HEK293T (cell line): ENCODE measurements at regions not wholly inside any gene's neighbourhood (a gene's known extent, or its start where the extent isn't known, plus 50 kb on each side); places are given as distances from the start of the nearest gene placed in this dataset.

Experiments
- CTCF ChIA-PET: fragments of 350-600 bp; formaldehyde crosslinking; extraction: SDS; loops from one replicate; lab custom pipeline; 2021; ENCODE audit warnings: antibody characterized with exemption, inconsistent platforms; lab: Yijun Ruan, JAX
- POLR2A ChIA-PET: fragments of 350-600 bp; formaldehyde crosslinking; extraction: SDS; loops from one replicate; lab custom pipeline; 2020; ENCODE audit warnings: antibody characterized with exemption, inconsistent platforms; lab: Yijun Ruan, JAX
- DNase-seq: peaks from one replicate; pipeline ENCODE4 v3.0.0; 2012; ENCODE audit warnings: mixed read lengths; ENCODE audit errors: extremely low spot score
- ARNT ChIP-seq: fragments of 450-650 bp; IDR thresholded peaks from 2 replicates; pipeline ENCODE4 v1.6.1; 2017; ENCODE audit warnings: mild to moderate bottlenecking
- BHLHE40 ChIP-seq: fragments of 450-650 bp; IDR thresholded peaks from 2 replicates; pipeline ENCODE4 v1.6.1; 2016; ENCODE audit warnings: mild to moderate bottlenecking, moderate library complexity, borderline replicate concordance
- CTBP1 ChIP-seq: fragments of 450-650 bp; IDR thresholded peaks from 2 replicates; pipeline ENCODE4 v1.6.1; 2016; ENCODE audit warnings: borderline replicate concordance
- ELF4 ChIP-seq: fragments of 450-650 bp; IDR thresholded peaks from 2 replicates; pipeline ENCODE4 v1.6.1; 2017; ENCODE audit warnings: antibody characterized with exemption
- FOXA1 ChIP-seq: fragments of 450-650 bp; IDR thresholded peaks from 2 replicates; pipeline ENCODE4 v1.6.1; 2016; ENCODE audit warnings: mild to moderate bottlenecking
- FOXK2 ChIP-seq: fragments of 450-650 bp; IDR thresholded peaks from 2 replicates; pipeline ENCODE4 v1.6.1; 2016; ENCODE audit warnings: mild to moderate bottlenecking
- FOXM1 ChIP-seq: fragments of 450-650 bp; IDR thresholded peaks from 2 replicates; pipeline ENCODE4 v1.6.1; 2017; ENCODE audit warnings: mild to moderate bottlenecking, borderline replicate concordance
- HDGF ChIP-seq: fragments of 450-650 bp; IDR thresholded peaks from 2 replicates; pipeline ENCODE4 v1.6.1; 2017; ENCODE audit warnings: antibody characterized with exemption, borderline replicate concordance
- L3MBTL2 ChIP-seq: fragments of 450-650 bp; conservative IDR thresholded peaks from 2 replicates; pipeline ENCODE4 v1.6.1; 2016; ENCODE audit warnings: mild to moderate bottlenecking
- LEF1 ChIP-seq: fragments of 450-650 bp; IDR thresholded peaks from 2 replicates; pipeline ENCODE4 v1.6.1; 2017; ENCODE audit warnings: mild to moderate bottlenecking, borderline replicate concordance
- NFRKB ChIP-seq: fragments of 450-650 bp; IDR thresholded peaks from 2 replicates; pipeline ENCODE4 v1.6.1; 2016; ENCODE audit warnings: mild to moderate bottlenecking, moderate library complexity
- SP1 ChIP-seq: fragments of 450-650 bp; IDR thresholded peaks from 2 replicates; pipeline ENCODE4 v1.6.1; 2017
- SUZ12 ChIP-seq: fragments of 450-650 bp; IDR thresholded peaks from 2 replicates; pipeline ENCODE4 v1.6.1; 2016; ENCODE audit warnings: mild to moderate bottlenecking
- TARDBP ChIP-seq: fragments of 450-650 bp; IDR thresholded peaks from 2 replicates; pipeline ENCODE4 v1.6.1; 2016
- ZNF384 ChIP-seq: fragments of 450-650 bp; IDR thresholded peaks from 2 replicates; pipeline ENCODE4 v1.6.1; 2016
- TF ChIP-seq, protein P1 (sequence below): fragments of 450-650 bp; IDR thresholded peaks from 2 replicates; pipeline ENCODE4 v1.6.1; 2016

DNA sequence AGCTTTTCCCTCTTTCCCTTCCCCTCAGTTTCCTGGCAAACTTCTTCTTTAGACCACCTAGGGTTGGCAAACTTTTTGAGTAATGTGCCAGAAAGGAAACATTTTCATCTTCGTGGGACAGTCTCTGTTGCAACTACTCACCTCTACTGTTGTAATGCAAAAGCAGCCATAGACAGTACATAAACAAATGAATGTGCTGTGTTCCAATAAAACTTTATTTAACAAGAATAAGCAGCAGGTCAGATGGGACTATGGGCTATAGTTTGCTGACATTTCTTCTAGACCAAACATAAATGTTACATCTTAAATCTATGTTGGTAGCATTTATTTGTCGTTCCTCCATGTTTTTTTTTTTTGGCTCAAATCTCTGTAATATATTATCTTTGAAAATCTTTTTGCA is 552.4 kb downstream of the EDEM1 start:
- ChIA-PET CTCF (no interaction called here), POLR2A (no interaction called here)
- TF ChIP-seq FOXK2 (no peak), SP1 (no peak), HDGF (no peak), LEF1 (no peak), CTBP1 (no peak), BHLHE40 (no peak), L3MBTL2 (no peak), FOXA1 (no peak), TARDBP (no peak), ELF4 (no peak), SUZ12 (no peak), FOXM1 (no peak), ARNT (no peak), ZNF384 (no peak)
- TF ChIP-seq, protein P1, sequence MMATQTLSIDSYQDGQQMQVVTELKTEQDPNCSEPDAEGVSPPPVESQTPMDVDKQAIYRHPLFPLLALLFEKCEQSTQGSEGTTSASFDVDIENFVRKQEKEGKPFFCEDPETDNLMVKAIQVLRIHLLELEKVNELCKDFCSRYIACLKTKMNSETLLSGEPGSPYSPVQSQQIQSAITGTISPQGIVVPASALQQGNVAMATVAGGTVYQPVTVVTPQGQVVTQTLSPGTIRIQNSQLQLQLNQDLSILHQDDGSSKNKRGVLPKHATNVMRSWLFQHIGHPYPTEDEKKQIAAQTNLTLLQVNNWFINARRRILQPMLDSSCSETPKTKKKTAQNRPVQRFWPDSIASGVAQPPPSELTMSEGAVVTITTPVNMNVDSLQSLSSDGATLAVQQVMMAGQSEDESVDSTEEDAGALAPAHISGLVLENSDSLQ = no peak

DNA sequence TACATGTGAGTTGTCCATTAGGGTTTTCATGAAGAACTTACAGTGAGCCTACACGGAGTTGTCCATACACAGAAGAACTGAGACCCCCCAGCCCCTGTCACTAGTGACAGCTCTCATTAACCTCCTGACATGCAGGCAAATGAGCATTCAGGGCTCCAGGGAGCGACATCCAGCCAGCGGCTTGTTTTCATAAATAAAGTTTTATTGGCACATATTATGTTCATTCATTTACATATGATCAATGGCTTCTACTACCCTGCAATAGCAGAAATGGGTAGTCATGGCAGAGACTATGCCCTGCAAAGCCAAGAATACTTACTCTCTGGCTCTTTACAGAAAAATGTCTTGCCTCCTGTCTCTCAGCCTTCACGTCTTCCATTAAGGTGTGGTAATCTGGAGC is 553.5 kb downstream of the EDEM1 start:
- TF ChIP-seq ZNF384 (no peak), BHLHE40 (no peak), HDGF (no peak), SP1 (no peak)
- POLR2A ChIA-PET = no interaction called here
- CTCF ChIA-PET = no interaction called here
- DNase-seq = no peak

More for the DNA sequence above, 552.4 kb downstream of the EDEM1 start:
- no peak for DNase-seq

- CTCF ChIA-PET = no interaction called here
These were observed 562.6 kb downstream of the EDEM1 start for GRCh38 chr3:5750091-5750490.

DNA sequence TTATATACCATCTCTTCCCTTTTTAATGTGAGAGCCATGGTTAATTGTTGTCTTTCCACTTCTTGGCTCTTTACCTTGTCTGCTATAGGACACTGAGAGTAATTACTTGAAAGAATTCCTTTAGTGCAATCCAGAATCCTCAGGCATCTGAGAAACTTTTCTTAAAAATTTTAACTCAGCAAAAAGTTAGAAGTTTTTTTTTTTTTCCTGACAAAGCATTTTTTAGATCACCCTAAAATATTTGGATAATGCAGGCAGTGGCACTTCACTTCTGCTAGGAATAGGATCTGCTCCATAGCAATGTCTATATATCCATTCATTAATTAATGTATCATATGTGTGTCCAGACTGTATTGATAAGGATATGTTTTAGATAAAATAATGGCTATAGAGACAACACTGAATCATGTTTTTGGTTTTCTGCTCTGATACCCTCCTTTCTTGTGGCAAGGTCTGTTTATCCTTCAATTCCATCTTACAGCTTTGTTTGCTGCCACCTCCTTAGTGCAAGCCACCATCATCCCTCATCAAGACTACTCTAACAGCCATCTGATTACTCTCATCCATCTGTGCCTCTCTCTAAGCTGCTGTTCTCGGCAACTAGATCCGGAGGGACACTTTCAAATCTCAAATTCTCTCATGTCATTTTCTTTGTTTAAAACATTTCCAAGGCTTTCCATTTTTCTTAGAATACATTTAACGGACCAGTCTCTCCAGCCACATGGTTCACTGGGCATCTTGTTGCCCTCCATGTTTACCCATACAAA is 563.5 kb downstream of the EDEM1 start:
- POLR2A ChIA-PET = no interaction called here
- no peak for TF ChIP-seq ARNT
- TF ChIP-seq SP1 = no peak
- DNase-seq = no peak
- CTCF ChIA-PET = no interaction called here

More at GRCh38 chr3:5750091-5750490, 562.6 kb downstream of the EDEM1 start:
- no peak for TF ChIP-seq ARNT
- TF ChIP-seq, protein P1 = no peak
- TF ChIP-seq L3MBTL2 = no peak
- TF ChIP-seq NFRKB = no peak
- TF ChIP-seq FOXK2 = no peak
- TF ChIP-seq HDGF = no peak
- no peak for TF ChIP-seq FOXA1
- no peak for TF ChIP-seq ZNF384
- no peak for TF ChIP-seq SP1
- TF ChIP-seq LEF1 = no peak
- TF ChIP-seq FOXM1 = no peak
- TF ChIP-seq SUZ12 = no peak
- TF ChIP-seq ELF4 = no peak
- TF ChIP-seq TARDBP = no peak
- no peak for TF ChIP-seq BHLHE40
- TF ChIP-seq CTBP1 = no peak
- no peak for DNase-seq
- POLR2A ChIA-PET = no interaction called here

GRCh38 chr3:5754602-5755001 is 567.1 kb downstream of the EDEM1 start:
- ChIA-PET POLR2A (no interaction called here), CTCF (no interaction called here)
- DNase-seq = no peak
- TF ChIP-seq CTBP1 = no peak

DNA sequence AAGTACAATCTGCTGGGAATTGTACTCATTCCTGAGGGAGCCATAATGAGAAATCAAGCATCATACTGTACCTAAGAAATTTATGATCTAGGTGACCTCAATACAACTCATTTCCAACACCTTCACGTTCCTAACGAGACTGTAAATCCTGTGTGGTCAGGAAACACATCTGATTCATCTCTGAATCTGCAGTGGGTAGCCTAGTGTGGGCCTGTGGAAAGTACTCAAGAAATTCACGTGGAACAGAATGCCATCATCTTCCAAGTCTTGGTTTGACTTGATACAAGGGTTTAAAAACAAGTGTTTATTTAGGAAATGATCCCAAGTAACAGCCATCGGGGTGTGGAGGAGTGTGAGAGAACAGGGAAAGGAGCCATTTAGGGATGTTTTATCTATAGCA is 568.9 kb downstream of the EDEM1 start:
- POLR2A ChIA-PET = no interaction called here
- DNase-seq = no peak
- TF ChIP-seq BHLHE40 = no peak
- TF ChIP-seq SUZ12 = no peak
- no peak for TF ChIP-seq FOXK2
- no peak for TF ChIP-seq HDGF
- no peak for TF ChIP-seq FOXM1
- TF ChIP-seq, protein P1 = no peak
- TF ChIP-seq ZNF384 = no peak
- no peak for TF ChIP-seq FOXA1
- TF ChIP-seq L3MBTL2 = no peak
- no peak for TF ChIP-seq CTBP1
- TF ChIP-seq ELF4 = no peak
- TF ChIP-seq TARDBP = no peak
- TF ChIP-seq NFRKB = no peak
- CTCF ChIA-PET = no interaction called here
